Fibroblast of pulmonary artery (primary cell): ENCODE measurements at regions not wholly inside any gene's neighbourhood (a gene's known extent, or its start where the extent isn't known, plus 50 kb on each side); places are given as distances from the start of the nearest gene placed in this dataset.

Experiments
- DNase-seq: peaks from one replicate; pipeline ENCODE4 v3.0.0-alpha.2; 2010; ENCODE audit warnings: low read depth
- H3K4me3 ChIP-seq: replicated peaks from 2 replicates; pipeline ENCODE4 v1.5.1; 2011; ENCODE audit warnings: low read depth, mild to moderate bottlenecking, control low read depth, low read length, moderate library complexity
- CTCF ChIP-seq: IDR thresholded peaks from 2 replicates; pipeline ENCODE4 v1.5.1; 2011; ENCODE audit warnings: mild to moderate bottlenecking, control low read depth, low read length, inconsistent platforms; ENCODE audit errors: missing control alignments

GRCh38 chr5:175306381-175306780 is 137.6 kb downstream of the DRD1 start:
- TF ChIP-seq CTCF: no peak
- no peak overlapping the region for H3K4me3 ChIP-seq
- DNase-seq: no peak

DNA sequence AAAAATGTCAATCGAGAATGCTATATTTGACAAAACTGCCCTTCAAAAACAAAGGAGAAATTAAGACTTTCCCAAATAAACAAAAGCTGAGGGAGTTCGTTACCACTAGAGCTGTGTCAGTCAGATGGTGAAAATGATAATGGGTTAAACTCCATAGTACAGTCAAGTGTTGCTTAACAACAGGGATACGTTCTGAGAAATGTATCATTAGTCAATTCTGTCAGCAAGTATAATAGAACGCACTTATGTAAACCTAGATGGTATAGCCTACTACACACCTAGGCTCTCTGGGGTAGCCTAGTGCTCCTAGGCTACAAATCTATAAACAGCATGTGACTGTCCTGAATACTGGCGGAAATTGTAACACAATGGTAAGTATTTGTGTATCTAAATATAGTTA is 138.7 kb downstream of the DRD1 start:
- H3K4me3 ChIP-seq: no peak overlapping the region
- no peak for TF ChIP-seq CTCF
- no peak for DNase-seq

DNA sequence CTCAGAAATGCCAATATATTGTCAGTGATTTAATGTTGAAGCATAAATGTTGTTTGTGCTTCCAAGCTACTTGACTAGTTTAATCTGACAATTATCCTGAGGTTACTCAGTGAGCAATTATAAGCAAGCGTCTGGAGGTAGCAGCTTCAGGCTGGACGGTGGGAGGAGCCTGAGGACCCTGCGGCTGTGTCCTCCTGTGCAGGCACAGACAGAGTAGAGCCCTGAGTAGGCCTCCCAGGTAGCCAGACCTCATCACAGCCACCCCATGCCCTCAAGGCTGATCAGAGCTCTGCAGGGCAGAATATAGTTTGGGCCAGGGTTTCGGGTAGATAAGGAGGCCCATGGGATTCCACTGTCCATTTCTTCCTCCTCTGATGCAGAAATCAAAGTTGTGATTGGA is 153.6 kb downstream of the DRD1 start:
- TF ChIP-seq CTCF: no peak
- no peak overlapping the region for H3K4me3 ChIP-seq
- no peak for DNase-seq

GRCh38 chr5:175288048-175288621 is 155.8 kb downstream of the DRD1 start:
- H3K4me3 ChIP-seq: no peak overlapping the region
- TF ChIP-seq CTCF: no peak
- peak; percentile 2 for DNase-seq

DNA sequence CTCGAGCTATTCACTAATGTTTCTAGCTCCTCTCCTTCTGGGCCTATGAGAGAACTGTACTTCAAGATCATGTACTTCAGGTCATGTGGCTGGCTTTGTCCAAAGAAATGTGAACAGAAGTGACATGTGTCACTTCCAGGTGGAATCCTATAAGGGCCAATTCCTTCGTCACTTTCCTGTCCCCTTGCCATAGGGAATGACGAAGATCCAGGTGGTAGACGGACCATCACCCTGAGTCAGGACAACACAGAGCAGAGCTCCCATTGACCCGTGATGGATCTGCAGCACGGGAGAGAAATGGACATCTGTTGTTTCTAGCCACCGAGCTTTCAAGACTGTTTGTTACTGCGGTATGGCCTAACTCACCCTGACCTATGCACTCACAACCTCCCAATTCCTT is 157.0 kb downstream of the DRD1 start:
- no peak for TF ChIP-seq CTCF
- no peak for DNase-seq
- no peak overlapping the region for H3K4me3 ChIP-seq

- DNase-seq: no peak
- TF ChIP-seq CTCF: no peak
- H3K4me3 ChIP-seq: no peak overlapping the region
Measured at GRCh38 chr5:175285261-175285660, 158.7 kb downstream of the DRD1 start.

DNA sequence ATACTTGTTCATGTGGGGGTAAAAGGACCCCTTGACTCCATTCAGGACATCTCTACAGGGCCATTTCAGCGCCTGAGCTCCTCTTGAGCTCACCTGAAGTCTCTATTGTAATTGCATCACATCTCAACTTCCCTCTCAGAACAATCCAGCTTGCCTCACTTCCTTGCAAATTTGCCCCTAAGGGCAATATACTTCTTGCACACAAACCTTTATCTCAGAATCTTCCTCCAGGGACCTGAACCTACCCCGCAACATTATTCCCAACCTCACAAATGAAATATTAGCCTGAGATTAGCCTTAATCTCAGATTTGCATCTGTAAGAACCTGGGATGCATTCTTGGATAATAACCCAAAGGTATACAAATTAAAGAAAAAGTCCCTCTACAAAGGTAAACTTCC is 159.2 kb downstream of the DRD1 start:
- DNase-seq: no peak
- no peak for TF ChIP-seq CTCF
- no peak overlapping the region for H3K4me3 ChIP-seq
